ENCODE measurements at regions not wholly inside any gene's neighbourhood (a gene's known extent, or its start where the extent isn't known, plus 50 kb on each side); places are given as distances from the start of the nearest gene placed in this dataset.

- DNase-seq: no peak
Observed at GRCh38 chr9:38118862-38119438, 49.9 kb upstream of the SHB start.
